Stimulated activated naive CD4-positive, alpha-beta T cell (primary cell): ENCODE measurements at regions not wholly inside any gene's neighbourhood (a gene's known extent, or its start where the extent isn't known, plus 50 kb on each side); places are given as distances from the start of the nearest gene placed in this dataset.

Experiments
- DNase-seq, 6 experiments: peaks; one replicate each; lab custom pipeline; 2025; lab: John Stamatoyannopoulos, UW

DNA sequence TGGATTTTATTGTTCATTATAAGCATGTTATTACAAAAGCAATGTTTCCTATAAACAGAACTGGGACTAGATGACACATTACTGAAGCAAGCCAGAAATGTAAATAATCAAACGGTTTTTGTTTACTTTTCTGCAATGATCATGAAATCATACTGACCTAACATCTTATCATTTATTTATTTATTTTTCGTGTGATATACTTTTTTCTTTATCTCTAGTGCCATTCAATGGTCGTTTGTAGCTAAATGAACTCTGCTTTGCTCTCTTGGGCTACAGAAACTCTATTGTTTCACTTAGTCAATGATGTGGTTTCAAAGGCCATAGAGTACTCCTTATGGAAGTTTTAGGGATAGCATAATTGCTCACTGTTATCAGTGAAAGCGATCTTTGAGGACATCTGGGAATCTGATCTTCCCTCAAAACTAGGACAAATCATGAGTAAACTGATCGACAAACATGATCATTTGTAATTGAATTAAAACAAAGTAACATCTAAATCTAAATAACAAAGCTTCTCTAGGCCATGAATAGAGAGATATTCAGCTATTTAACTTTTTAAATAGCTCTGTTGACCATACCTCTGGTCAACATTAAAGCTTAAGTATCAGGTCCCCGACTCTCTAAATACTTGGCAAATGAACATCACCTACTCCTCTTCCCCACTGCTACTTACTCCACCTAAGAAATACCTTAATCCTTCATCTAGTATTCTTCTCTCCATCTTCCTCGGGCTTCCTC lies 933.4 kb downstream of the TFAP2A start:
- no peak for DNase-seq

DNA sequence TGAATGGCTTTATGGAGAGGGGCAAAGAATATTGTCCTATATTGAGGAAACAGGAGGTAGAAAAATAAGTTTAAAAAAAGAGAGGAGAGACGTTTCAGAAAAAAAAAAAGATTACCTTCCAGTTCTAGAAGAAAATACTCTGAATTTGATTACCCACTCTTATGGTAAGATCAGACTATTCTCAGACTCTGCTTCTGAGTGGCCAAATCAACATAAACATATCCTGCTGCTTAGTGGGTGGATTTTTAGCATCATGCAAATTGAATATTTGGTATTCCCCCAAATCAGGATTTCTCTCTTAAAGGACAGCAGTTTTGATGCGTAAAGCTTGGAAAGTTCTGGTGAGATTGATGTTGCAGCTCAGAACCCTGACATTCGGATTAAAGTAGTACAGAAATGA lies 946.6 kb downstream of the TFAP2A start:
- no peak for DNase-seq

DNA sequence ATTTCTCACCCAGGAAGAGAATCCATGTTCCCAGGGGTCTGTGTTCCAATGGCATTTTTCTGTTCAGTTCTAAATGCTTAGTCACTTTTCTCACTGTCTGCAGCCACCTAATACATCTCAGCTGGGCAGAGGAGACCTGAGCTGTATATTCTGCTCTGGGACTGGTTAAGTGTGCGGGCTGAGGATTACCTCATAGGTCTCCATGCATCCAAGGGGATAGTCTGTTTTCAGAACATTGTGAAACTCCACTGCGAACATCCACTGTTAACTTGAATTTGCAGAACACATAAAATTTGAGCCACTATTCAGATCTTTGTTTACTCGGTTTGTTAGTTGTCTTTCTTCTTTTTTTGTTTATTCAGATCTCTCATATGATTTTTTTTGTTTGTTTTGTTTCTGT lies 947.1 kb downstream of the TFAP2A start:
- no peak for DNase-seq

DNA sequence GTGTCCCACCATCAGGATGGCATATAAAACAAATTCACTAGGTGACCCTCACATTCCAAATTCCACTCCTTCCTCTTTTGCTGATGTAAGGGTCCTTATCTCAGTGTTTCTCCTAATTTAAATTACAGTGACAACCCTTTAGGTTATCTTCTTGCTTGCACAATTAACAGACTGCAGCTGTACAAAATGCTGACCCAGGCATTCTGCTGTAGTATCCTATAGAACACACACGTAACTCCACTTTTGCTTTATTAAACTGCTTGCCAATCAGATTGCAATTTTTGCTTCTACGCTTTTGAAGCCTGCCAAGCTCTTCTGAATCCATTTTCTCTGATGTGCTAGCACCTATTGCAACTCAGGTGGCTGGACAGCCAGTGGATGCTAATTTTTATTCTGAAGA lies 950.3 kb downstream of the TFAP2A start:
- no peak for DNase-seq

DNA sequence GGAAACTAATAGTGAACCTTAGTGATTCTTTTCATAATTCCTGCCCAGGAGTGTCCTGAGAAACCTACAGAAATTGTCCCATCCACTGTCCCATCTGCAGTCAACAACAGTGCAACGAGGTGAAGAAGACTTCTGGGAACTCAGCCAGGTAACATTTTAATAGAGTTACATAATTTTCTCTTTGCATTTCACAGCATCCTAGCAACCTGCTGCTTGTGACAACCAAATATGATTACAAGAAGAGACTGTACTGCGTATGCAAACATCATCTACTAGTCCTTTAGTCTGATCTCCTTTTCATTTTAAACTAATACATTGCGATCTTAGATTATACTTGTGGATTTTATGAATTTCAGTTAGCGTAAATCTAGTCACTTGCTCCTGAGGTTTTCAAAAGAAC lies 951.6 kb downstream of the TFAP2A start:
- DNase-seq, result no peak

DNA sequence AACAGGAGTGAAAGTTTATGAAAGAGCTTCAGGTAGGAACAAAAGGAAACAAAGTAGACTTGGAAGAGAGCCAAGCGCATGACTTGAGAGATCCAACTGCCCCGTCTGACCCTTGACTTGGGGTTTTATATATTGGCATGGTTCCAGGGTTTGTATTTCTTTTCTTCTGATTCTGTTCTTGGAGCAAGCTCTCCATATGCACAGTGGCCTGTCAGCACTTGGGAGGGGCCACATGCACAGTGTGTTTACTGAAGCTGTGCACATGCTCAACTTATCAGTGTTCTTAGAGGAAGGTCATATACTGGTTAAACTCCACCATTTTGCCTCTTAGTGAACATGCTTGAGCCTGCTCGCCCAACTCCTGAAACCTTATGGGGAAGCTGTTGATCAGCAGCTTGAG lies 953.7 kb downstream of the TFAP2A start:
- DNase-seq, result no peak

DNA sequence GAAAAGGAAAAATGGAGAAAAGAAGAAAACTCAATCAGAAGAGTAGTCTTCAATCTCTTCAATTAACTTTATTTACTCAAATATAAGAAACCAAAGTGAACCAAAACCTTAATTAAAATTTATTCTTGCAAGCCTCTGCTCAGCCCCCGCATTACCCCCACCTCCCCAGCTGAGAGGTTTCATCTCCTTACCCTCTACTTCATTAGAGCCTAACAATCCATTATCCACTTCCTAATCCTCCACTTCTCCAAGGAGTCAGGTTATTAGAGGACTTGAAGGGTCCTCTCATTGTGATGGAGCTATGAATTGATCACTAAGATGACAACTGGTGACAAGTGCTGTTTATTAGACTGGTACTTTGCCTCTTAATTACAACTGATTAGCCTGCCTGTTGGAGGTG lies 956.5 kb downstream of the TFAP2A start:
- DNase-seq, result no peak

DNA sequence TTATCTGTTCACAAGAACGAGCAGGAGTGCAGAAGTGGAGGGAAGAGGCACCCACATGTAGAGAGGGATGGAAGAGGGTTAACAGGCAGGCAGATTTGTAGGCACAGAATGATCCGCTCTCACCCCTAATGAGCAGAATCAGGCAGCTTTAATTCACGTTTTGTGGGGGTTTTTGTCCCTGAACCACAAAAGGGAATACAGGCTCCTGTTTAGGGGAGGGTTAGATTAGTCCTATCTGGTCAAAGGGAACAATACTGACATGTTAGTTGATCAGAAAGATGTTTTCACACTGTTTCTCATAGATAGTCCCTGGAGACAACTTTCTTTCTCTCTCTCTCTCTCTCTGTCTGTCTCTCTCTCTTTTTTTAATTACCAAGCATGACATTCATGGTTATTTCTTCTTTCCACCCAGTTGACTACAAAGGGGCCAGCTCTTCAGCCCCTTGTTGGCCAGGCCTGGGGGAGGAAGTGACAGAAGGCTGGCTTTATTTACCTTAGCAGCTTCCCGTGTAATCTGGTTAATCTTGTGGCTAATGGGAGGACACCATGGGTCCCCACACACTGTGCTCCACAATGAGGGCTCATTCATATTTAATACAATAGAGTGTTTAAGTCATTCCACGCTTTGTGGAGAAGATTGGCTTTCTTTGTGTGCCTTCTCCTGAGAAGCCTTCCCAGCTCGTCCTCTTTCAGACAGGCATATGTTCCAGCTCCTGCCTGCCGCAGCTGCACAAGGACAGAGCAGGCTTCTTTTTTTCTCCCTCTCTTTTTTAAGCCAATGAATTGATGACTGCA lies 958.8 kb downstream of the TFAP2A start:
- DNase-seq, result no peak

DNA sequence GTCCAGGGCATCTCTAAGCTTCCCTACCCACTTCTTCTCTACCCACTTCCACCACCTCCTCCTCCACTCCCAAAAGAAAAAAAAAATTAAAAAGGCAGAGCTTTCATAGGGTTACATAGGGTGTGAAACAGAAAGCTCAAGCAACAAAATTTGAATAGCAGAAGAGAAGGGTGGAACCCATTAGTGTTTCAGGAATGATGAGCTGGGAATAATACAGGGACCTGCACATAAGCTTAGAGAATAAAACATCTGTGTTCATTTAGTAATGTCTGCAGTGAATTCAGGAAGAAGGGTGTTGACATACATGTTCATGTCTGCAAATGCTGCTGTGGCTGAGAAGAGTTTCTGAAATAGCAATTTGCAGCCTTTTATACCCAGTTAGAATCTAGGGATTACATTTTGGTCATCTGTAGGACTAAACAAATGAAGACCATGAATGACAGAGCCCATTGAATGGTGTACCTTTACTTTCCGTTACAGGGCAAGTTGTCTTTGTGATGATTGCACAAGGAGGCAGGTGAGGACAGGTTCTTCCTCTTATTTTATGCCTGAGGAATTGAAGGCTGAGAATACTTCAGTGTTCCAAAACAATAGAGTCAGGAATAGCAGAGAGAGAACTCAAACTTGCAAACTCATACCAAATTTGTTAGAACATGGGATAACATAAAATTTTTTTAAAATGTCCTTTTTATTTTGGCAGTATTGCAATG lies 975.1 kb downstream of the TFAP2A start:
- DNase-seq, result no peak

DNA sequence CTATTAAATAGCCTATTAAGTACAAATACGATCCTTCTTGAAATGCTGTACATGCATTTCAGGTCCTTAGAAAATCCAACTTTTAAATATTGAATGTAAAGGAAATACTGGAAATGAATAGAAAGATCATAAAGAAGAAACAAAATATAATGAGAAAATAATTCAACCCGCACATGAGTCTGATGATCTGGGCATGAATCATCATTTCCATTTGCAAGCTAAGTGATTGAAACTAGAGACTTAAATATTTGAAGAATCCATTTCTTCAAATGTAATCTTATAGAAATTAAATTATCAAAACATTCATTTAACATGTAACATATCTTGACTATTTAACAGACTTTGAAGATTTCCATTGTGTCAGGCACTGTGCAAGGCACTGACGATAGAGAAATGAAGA lies 977.0 kb downstream of the TFAP2A start:
- no peak for DNase-seq

DNA sequence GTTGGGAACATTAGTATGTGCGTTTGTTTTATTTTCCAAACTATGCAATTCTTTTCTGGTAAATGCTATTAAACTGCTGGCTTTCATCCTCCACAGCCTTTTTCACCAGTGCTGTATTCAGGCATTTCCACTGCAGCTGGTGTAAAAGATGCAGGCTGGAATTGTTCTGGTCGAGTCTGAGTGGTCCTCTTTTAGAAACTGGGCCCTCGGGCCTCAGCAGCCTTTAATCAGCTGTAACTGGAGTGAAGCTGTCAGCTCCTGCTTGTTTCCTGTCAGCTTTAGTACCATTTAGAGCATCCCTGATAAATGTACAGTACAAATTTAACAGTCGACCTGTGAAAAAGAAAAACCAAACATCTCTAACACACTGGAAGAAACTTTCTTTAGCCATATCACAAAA lies 979.6 kb downstream of the TFAP2A start:
- no peak for DNase-seq

DNA sequence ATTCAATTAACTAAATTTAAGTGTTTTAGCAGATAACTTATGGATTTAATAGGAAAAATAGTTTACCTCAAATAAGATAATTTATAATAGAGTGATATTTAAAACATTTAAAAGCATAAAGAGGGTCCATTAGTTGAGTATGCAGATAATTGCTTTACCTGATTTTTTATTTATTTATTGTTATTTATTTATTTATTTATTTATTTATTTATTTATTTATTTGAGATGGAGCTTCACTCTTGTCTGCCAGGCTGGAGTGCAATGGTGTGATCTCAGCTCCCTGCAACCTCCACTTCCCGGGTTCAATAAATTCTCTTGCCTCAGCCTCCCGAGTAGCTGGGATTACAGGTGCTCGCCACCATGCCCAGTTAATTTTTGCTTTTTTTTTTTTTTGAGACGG lies 982.9 kb downstream of the TFAP2A start:
- DNase-seq, result no peak

DNA sequence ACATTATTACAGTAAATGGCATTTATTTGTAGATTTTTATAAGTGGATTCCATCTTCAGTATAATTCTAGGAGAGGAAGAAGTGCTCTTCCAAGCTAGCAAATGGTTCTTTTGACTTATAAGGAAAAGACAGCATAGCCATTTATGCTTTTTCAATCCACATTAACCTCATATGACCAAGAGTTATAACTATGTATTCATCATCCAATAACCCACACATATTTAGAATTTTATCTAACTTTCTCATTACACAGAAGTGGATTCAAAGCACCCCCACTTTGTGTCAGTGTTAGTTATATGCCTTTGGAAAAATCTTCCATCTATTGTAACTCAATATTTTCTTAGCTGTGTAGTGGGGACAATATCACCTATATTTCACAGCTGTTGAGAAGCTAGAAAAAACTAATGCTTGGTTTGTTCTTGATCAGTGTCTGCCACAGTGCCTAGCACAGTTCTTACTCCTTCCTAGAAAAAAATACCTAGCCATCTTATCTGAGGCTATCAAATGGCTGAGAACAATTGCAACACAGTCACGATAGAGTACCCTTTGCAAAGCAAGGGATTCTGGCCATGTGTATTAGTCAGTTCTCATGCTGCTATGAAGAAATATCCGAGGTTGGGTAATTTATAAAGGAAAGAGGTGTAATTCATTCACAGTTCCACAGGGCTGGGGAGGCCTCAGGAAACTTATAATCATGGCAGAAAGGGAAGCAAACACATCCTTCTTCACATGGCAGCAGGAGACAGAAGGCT lies 986.3 kb downstream of the TFAP2A start:
- no peak for DNase-seq

DNA sequence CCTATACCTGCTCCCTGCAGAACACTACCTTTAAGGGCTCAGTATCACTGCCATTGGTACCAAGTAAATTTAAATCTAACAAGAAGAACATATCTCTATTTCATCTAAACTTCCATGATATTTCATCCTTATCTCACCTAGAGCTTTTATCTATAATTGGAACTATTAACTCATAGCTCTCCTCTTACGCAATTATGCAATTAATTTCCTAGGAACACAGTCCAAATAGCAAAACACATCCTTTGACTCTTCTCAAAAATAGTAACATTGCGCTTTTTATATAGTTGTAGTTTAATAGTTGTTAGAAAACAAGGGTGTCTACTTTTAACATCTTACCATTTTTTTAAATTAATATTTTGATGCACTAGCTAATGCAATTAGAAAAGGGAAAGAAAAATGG lies 986.8 kb upstream of the SLC35B3 start:
- DNase-seq, result no peak

DNA sequence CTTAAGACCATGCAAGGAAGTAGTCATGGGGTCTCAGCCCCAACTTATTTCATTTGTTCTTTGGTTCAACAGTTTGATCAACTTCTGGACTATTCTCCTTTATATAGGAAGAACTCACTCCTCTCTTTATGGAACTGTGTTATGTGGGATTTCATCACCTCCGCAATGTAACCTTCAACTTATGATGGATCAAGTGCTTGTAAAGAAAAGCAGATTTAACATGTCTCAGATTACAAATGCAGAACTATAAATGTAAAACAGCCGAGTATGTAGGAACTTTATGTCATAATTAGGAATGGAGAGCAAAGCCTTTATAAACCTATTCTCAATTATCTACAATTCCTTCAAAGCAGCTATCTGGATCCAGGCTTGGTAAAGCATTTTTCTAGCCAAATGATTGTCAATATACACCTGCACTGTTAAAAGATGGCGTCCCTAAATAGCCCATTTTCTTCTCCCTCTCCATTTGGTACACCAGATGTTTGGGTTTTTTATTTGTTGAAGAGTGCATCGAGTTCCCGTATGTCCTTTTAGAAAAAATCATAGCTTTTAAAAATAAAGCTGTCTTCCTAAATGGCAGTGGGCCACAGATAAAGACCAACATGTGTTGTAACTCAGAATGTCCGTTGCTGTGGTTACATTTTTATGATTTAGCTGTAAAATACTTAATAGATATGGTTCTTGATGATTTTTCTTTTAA lies 985.1 kb upstream of the SLC35B3 start:
- DNase-seq, result no peak

DNA sequence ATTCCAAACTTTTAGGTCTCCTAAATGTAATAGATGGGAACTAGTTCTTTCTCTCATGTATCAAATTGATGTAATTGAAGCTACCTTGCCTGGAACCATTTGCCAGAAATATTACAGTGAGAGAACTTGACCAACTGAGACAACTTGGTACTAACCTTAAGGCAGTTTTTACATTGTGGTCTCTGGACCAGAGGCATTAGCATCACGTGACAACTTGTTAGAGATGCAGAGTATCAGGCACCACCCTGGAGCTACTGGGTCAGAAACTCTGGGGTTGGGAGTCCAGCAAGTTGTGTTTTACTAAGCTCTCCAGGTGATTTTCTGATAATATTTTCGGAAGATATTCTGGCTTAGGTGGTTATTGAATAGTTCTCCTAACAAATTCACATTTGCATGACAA lies 982.1 kb upstream of the SLC35B3 start:
- no peak for DNase-seq

DNA sequence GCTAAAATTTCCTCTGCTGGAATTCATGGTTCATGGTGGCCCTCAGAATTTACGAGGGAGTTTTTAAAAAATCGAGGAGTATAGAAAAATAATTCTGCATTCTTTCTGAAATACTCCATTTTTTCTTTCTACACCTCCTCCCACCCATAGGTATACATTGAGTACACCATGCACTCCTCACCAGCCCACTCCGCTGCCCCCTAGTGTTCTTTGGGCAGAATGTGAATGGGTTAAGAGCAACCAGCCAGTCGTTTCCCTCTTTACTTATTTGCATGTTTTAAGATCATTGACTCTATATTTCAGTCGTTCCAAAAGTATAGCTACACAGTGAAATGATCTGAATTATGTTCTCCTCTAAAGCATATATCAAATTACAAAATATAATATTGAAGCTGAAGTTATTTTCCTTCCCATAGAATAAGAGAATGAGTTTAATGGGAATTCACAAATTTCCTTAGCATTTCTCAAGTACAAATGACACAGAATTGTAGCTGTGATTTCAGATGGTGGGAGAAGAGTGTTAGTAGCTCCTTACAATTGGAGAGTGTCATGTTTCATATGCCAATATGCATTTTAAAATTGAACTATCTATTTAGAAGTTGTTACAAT lies 977.7 kb upstream of the SLC35B3 start:
- no peak for DNase-seq

DNA sequence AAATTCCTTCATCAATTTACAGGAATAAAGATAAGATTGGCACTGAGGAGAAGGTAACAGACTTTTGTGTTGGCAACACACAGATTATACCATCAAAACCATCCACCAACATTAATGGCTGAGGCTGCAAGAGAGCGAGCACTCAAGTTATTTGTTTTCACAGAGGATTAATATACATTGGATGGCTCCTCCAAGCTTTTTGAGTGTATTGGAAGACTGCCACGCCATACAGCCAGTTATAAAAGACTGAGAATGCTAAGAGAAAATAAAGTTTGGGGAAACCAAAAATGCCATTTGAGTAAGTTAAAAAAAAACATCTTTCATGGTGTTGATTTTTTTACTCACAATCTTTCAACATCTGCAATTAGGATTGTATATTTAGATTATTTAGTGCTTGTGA lies 973.8 kb upstream of the SLC35B3 start:
- no peak for DNase-seq

DNA sequence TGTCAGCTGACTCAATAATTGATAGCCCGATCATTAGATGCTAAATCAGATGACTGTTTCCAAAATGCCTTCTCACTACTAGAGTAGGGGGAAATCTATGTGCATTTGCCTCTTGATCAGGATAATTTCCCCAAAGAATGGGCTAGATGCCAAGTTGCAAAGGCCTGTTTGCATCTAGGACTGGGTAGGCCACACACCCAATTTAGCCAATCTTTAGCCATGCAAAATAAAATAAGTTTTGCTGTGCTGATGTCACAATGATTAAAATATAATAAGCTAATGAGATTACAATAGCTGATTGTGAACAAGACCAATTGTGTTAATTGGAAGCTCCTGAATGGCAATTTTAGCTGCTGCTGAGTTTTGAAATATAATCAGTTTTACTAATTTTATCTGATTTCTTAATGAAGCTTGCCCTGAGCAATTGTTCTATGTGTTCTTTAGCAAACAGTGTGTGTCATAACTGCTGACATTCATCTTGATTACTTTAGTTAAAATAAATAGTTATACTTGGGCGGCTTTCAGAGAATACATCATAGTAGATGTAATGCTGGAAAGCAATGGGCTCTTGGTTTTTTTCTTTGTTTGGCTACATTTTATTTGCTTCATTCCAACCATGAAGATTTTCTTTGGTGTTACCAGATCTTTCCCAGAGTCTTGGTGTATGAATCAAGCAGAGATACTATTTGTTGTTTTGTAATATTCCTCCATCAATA lies 973.2 kb upstream of the SLC35B3 start:
- DNase-seq, result no peak

DNA sequence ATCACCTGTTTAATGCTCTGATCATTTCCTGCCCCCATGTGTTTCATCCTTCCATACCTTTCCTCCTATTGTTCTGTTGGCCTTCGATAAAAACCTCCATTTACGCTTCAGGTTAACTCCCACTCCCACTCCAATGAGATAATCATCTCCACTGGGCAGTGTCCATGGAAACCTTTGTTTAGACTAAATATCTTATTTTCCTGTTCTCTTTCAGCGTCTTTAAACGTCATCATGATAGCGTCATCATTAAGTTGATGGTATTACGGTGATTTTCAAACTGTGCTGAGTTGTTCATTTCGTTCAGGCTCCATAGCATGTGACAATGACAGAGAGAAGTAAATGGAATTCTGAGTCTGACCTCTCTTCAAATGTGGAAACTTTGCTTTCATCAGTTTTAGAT lies 970.5 kb upstream of the SLC35B3 start:
- no peak for DNase-seq

DNA sequence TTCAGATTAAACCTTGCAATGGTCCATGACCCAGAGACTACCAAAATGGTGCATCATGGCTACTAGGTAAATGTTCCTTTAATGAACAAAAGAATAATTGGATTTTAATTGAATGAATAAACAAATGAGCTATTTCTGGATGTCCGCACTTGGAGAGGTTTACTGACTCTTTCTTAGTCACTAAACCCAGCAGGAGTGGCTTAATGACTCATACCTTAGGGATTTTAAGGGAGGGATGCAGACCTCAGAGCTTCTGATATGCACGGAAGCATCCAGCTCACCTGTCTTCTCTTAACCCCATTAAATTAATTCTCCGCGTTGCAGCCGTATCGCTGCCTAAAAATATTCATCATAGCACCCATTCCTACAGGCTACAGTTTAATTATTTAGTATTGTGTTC lies 970.0 kb upstream of the SLC35B3 start:
- DNase-seq, result no peak
